Gastrocnemius medialis (tissue), 4 donors: ENCODE measurements at regions not wholly inside any gene's neighbourhood (a gene's known extent, or its start where the extent isn't known, plus 50 kb on each side); places are given as distances from the start of the nearest gene placed in this dataset.

Source experiments
- CTCF ChIP-seq, 5 experiments: fragments of 450-650 bp in 3 of 5; fragments of 200-600 bp in 2 of 5; sonication (generic) in 2 of 5; IDR thresholded peaks in 4 of 5; conservative IDR thresholded peaks in 1 of 5; 1 replicate in 4 of 5; 2 replicates in 1 of 5; pipeline ENCODE4 v1.5.1; 2016 to 2019; ENCODE audit warnings: antibody characterized with exemption in 5 of 5, mild to moderate bottlenecking in 3 of 5, moderate library complexity in 3 of 5
- POLR2A ChIP-seq, 2 donors: fragments of 450-650 bp; IDR thresholded peaks; one replicate each; pipeline ENCODE4 v1.6.1; 2017; ENCODE audit warnings: antibody characterized with exemption in 2 of 2, mild to moderate bottlenecking in 2 of 2, moderate library complexity in 2 of 2

GRCh38 chr1:58896246-58897183 lies 112.7 kb upstream of the JUN start:
- TF ChIP-seq CTCF (IDR thresholded peaks at IDR 0.05 in 4 of 5, conservative IDR thresholded peaks at IDR 0.05 in 1 of 5) (no peak), POLR2A (IDR thresholded peaks at IDR 0.05) (peak in 1 of 2 donors; percentile 24)
